Activated T-cell treated with anti-CD3 and anti-CD28 coated beads for 48 hours (primary cell): ENCODE measurements at regions not wholly inside any gene's neighbourhood (a gene's known extent, or its start where the extent isn't known, plus 50 kb on each side); places are given as distances from the start of the nearest gene placed in this dataset.

Experiments
- DNase-seq: peaks from one replicate; pipeline ENCODE4 v3.0.0-alpha.2; 2020; ENCODE audit warnings: low read depth

DNA sequence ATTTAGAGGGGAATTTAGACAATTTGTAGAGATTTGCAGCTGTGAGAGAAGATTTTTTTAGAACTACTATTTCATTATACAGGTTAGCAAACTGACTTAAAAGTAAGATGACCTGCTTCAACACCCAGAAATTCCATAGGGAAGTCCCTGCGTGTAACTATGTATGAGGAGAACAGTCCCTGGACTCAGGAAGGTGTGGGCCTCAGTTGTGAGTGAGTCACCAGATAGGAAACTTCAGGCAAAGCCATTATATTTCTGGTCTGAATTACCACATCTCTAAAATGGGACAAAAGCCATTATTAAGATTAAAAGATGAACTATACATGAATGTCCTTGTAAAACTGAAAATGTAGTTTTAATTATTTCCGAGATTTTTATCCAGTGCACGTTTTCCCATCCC is 488.3 kb upstream of the GOLIM4 start:
- DNase-seq, result no peak

DNA sequence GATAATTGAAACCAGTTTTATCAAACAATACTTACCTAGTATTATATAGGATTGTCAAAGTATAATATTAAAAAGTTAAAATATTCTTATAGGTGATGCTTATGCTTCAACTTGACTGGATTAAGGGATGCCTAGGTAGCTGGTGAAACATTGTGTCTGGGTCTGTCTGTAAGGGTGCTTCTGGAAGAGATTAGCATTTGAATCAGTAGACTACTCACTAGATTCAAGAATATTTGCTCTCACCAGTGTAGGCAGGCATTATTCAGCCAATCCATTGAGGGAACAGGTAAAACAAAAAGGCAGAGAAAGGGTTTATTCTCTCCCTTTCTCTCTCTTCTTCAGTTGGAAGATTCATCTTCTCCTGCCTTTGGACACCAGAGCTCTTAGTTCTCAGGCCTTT is 486.8 kb upstream of the GOLIM4 start:
- DNase-seq, result no peak

DNA sequence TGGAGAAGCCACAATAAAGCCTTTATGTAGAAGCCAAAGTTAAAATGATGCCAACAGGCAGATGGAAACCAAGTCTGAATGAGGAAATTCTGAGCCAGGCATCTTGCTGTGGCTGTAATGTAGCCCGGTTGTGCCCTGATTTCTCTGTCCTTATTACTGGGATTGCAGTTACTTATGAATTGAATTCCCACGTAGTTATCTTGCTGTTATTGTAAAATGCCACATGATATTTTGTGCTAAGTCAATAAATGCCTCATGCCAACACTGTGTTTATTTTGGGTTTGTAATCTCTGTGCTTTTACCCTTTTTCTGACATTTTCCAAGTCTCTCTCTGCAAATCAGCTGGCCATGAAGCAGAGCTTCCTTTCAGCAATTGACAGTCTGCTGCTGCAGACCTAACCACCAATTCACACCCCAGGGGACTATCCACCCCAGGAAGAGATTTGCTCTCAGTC is 486.1 kb upstream of the GOLIM4 start:
- DNase-seq, result no peak

DNA sequence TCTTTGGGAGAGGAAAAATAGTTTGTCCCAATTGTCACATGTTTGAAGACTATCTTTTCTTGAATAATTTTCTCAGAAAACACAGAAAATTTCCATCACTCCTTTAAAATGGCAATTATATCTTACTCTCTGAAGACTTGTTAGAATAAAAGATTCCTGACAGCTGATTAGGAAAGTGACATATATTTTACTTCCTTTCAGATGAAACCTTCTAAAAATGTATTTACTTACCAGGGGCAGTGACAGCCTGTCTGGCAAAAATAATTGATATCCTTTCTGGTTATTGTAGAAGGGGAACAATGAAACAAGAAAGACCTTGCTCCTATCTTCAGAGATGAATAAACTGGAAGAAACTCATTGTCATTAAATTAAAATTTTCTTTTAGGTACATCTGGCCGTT is 483.3 kb upstream of the GOLIM4 start:
- DNase-seq, result no peak

DNA sequence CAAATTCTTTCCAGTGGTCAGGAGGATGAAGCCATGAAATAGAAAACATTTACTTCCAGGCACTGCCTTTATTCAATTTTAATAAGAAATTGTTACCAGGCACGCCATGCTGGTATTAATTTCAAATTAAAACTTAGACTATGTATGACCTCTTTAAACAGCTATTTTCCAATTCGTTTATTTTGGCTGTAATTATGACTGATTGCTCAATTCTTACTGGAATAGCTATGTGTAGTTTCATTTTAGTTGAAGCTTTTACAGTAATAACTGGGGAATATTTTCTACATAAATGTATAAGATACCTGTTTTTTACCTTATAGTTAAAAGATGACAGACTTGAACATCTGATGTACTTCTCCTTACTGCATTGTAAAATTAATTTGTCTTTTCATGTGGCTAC is 480.0 kb upstream of the GOLIM4 start:
- DNase-seq, result no peak

DNA sequence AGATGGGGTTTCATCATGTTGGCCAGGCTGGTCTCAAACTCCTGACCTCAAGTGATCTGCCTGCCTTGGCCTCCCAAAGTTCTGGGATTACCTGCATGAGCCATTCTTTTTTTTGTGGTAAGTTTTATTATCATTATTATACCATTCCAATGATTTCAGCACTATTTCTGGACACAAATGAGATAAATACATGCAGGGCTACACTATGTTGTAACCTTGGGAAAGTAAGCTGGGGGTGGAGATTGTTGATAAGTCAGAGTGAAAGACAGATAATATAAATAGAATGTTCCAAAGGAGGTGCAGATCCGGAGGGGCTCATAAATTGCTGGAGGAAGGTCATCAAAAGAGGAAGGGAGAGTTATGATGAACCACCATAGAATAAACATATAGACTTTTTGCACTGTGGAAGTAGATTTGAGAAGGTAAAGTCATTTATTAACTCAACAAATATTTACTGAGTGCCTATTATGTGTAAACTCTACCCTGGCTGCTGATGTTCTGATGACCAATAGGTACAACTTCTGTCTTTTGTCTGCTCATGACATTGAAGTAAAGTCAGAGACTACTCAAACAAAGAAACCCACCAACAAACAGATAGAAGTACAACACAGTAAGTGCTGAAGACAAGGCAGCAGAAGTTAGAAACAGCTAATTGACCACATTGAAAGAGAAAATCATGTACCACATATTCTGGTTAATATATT is 478.9 kb upstream of the GOLIM4 start:
- DNase-seq, result no peak

DNA sequence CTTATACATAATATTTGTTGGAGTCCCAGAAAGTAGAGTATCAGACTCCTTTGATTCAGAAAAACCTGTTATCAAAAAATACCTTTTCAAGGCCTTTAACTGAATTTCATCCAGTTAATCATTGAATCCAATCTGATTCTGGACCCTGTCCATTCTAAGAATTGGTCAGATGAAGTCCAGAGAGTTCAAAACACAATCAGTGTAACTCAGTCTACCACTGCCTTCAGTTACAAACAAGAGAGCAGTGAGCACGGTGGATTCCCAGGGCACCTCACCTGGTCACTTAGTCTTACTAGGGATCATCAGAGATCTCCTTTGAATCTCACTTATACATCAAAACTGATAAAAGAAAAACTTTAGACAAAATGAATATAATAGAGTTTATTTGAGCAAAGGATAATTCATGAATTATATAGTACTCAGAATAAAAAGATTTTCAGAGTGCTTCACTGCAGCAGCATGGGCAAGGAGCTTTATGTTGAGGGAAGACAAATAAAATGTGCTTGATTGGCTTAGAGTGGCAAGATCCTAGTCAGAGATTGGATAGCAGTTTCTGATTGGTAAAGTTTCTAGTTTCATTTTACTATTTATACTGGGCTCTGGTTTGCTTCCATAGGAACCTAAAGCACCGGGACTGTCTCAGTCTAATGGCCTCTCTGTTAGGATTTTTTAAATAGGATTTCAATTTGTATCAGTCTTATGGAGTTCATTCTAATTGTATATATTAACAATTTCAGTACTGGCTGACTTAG is 474.9 kb upstream of the GOLIM4 start:
- DNase-seq, result no peak

DNA sequence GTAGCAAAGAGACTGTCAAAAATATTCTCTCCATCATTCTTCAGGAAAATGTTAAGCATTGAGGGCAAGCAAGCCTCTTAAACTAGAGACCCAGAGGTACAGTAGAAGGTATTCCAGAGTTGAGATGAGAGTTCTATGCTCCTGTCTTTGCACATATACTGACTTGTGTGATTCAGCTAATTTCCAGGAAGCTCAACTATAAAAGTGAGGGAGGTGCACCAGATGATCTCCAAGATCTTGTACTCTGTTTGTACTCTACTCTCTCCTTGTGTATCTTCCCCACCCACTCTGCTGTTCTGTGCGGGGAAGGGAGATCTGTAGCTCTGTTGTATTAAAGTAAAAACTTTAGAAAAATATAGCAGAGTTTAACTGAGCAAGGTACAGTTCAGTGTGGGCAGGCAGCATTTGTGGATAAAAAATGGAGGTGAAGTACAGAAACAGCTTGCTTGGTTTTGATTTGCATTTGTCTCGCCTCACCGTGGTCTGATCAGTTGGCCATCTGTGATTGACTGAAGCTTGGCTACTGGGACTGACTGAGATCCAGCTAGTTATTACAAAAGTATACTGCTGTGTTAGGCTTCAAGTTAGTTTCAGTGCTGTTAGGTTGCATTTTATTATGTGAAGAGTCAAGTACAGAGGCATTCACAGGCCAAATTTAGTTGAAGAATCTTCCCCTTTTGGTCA is 463.1 kb upstream of the GOLIM4 start:
- no peak for DNase-seq

DNA sequence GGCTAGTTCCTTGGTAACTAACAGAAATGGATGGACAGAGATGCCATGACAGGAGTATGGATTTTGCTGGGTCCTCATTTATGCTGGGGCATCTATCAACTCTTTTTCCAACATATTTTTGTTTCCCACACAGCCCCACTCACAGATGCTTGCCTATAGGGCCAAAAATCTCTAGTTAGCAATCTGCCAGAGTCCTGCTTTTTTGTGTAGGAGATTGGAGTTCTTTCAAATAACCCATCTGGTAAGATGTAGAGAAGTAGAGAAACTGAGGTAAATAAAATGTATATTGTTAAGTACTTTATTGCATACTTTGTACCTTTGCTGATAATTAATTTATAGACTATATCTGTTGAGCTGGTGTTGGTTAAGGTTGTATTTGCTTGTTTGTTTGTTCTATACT is 456.5 kb upstream of the GOLIM4 start:
- no peak for DNase-seq

DNA sequence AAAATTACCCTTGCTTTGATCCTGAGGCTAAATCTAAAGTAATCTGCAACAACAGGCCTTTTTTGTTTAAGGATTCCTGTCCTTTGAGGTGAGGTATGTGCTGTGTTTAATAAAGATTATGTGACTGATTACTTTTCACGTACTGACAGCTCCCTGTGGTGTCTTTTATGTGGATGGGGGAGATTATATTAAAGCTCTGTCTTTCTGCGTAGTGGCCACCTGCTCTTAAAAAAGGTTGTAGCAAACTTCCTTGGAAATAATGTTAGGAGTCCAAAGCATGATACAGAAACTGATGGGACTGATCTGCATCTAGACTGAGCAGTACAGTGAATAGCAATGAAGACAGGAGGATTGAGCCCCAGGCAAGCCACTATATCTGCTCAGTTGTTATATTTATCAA is 453.0 kb upstream of the GOLIM4 start:
- no peak for DNase-seq

DNA sequence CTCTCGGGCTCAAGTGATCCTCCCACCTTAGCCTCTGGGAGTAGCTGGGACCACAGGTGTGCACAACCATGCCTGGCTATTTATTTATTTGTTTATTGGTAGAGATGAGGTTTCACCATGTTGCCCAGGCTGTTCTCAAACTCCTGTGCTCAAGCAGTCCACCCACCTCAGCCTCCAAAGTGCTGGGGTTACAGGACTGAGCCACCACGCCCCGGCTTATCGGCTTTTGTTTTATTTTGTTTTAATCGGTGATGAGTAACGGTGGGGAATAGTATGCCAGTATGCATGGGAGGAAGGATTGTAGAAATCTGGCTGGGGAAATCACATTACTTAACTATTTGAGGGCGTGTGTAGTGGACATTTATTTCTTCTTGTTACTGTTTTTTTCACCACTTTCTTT is 451.0 kb upstream of the GOLIM4 start:
- no peak for DNase-seq

DNA sequence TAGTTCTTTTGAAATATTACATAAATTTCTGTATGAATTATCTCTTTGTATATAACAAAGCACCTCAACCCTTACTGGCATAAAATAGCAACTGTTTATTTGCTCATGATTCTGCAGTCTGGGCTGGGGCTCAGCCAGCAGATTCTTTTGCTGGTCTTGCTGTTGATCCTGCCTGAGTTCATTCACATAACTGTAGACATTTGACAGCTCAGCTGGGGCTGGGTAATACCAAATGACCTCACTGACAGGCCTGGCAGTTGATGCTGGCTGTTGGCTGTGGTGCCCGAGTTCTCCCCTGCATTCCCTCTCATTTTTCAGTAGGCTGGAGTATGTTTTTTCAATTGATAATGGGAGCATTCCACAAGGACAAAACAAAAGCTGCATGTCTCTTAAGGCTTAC is 449.9 kb upstream of the GOLIM4 start:
- no peak for DNase-seq

DNA sequence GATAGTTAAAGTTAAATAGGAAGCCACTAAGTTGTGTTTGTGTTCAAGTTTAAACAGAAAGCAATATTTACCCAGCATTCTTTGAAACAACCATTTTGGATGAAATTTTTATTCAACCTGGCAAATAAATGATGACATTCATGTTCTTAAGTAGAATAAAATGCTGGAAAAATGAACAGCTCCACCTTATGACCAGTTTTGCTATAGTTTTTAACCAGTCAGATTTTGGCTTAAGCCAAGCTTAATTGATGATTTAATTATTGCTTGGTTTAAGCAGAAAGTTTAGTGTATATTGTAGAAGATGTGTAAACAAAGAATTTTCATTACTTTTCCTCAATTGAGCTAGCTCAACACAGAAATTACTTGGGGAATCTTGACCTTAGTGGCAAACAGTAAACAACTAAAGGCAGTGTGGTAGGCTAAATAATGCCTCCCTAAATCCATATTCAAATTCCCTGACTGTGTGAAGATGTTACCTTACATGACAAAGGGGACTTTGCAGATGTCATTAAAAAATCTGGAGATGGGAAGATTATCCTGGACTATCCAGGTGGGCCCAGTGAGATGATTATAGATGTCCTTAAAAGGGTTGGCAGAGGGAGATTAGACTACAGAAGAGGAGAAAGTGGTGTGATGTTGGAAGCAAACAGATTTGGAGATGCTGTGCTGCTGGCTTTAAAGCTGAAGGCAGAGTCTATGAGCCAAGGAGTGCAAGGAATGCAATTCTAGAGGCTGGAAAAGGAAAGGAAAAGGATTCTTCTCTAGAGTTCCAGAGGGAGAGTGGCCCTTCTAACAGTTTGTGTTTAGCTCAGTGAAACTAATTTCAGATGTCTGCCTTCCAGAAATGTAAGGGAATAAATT is 448.6 kb upstream of the GOLIM4 start:
- DNase-seq, result no peak

DNA sequence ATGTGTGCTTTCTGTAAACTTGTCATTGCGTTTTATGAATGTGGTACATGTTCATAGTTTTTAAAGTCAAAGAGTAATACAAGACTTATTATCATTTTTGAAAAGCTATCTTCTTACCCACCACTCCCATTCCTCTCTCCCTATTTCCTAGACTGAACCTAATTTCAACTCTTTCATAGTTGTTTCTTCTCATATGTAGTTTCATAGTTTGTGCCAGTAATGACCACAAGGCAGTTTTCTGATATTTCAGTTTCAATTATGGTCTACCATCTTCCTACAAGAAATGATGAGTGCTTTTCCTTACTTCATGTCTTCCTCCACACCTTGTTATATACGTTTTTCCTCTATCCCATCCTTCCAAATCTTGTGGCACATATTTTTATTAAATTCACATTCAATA is 445.0 kb upstream of the GOLIM4 start:
- DNase-seq, result no peak

DNA sequence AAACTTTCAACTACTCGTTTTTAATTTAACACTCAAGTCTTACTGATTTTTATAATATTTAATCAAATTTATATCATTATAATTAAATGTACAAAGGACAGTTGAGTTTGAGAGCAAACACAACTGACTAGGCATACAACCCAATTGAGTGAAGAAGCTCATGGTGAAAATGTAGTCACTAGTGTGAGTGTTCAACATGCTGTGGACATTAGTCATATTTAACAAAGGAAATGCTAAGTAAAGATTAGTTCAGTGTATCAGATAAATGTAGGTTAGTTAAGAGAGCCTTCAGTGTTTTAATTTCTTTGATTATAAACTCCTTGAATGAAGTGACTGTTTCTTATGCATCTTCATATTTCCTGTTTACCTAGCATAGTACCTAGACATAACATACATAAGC is 444.2 kb upstream of the GOLIM4 start:
- DNase-seq, result no peak

DNA sequence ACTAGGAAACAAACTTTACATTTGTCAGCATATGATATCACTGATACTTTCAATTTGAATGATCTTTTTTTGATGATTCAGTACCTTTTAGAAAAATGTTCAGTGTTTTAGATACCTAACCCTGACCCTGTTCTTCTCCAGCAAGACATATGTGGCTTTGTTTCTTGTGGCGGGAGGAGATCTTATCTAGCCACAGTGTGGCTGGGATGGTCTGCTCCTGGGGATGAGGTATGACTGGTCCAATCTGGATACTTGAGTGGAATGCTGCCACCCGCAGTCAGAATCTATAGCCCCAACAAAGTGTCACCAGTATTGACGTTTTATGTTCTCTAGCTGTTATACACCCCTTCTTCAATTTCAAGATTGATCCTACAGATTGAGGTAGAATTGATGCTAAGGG is 439.0 kb upstream of the GOLIM4 start:
- no peak for DNase-seq

DNA sequence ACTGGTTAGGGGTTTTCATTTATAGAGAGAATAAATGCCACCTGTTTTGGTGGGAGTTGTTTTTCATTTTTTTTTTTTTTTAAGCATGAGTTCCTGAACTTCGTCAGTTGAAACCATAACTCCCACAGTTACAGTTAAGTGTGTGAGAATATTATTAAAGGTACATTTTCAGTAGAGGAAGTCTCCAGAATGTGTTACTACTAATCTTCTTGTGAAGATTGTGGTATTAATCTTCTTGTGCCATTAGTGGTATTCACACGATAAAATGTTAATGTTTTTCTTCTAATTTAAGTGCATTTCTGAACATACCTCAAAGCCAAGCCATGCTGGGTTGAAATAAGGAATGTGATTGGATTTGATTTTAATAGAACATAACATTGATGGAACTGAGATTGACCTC is 437.9 kb upstream of the GOLIM4 start:
- no peak for DNase-seq

DNA sequence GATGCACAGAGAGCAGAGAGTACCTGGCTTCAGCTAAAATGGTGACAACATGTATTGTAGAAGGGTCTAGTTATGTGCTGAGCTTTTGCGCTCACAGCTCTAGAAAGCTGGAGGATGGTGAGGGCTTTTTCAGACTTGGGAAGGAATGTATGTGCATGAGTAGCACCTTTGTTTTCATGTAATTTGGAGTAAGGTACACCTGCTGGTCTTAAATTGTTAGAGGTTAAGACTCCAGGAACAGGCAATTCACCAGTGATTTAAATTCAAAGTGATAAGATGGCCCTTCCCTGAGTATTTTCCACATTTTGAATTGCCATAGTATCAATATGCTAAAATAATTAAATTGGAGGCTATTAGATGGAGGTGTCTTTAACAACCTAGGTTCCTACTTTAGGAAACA is 436.4 kb upstream of the GOLIM4 start:
- DNase-seq, result no peak

DNA sequence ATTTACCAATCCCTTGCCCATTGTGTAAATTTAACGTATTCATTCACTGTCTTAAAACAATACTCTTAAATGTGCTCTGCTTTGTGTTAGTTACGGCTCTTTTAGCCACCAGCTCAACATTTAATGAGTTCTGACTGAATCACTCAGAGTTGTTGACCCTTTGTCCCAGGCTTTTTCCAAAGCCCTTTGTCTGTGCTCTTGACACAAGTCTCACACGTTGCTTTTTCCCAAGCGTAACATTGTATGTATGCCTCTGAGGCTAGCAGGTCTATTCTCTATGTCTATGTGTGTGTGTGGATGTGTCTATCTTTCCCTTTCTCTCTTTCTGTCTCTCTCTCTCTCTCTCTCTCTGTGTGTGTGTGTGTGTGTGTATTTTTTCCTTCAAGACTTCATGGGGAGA is 435.4 kb upstream of the GOLIM4 start:
- no peak for DNase-seq

DNA sequence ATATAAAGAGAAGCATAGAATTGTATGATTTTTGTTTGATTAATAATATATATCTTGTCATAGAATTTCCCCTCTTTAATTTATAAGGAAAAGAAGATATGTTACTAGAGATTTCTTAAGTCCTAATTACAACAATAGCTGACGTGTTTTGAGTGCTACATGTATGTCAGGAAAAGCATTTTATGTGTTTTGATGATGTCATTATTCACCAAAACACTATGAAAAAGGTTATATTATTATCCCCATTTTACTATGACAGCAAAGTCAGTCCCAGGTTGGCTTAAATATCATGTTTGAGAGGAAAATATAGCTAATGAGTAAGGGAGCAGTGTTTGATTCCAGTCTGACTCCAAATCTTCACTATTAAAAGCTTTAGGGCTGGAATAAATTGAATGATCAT is 428.4 kb upstream of the GOLIM4 start:
- DNase-seq, result no peak

DNA sequence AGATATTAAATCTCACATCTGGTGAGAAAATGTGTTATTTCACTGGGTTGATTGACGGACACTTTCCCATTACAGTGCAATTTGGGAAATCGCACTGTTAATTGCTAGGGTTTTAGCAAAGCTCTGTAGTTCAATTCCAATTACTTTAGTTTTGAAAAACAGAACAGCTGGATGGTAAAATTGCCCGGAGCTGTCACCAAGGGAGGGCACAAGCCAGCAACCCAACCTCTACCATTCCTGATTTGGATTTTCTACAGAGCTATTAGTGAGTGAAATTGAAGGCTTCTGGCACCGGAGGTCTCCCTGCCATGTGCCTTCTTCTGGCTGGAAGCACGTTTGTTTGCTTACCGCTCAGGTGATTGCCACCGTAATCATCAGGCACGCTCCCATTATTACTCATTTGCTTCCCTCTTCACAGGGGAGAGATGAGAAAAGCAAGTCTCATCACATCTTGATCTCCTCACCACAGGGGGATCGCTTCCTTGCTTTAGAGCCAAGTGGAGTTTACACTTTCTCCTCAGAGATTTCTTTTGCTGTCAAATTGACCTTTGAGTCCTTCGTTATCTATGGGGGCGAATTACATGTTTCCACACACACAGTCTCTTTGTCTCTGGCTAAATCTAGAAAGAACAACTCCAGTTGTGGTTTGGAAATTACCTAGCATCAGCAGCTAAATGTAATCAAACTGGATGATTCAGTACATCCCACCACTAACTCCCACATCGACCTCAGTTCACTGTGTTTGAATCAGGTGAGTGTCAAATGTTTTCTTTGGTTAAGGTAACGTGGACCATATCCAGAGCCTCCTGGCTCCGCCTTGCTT is 421.7 kb upstream of the GOLIM4 start:
- DNase-seq, result no peak

DNA sequence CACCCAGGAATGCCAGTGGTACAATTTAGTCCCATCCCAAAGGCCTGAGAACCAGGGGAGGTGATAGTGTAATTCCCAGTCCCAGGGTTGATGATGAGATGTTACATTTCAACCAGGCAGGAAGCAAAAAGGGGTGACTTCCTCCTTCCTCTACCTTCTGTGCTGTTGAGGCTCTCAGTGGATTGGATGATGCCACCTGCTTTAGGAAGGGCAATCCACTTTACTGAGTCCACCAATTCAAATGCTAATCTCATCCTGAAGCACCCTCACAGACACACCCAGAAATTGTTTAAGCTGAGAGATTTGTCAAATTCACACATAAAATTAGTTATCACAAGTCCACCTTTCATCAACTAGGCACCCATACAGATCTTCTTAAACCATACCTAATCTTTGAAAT is 418.5 kb upstream of the GOLIM4 start:
- DNase-seq, result no peak
